ENCODE measurements at regions not wholly inside any gene's neighbourhood (a gene's known extent, or its start where the extent isn't known, plus 50 kb on each side); places are given as distances from the start of the nearest gene placed in this dataset.
"Not testable (repeated sequence)": the region's sequence is repeated elsewhere in the genome, so short reads cannot be mapped to it uniquely, and the experiment has no call there.

DNA sequence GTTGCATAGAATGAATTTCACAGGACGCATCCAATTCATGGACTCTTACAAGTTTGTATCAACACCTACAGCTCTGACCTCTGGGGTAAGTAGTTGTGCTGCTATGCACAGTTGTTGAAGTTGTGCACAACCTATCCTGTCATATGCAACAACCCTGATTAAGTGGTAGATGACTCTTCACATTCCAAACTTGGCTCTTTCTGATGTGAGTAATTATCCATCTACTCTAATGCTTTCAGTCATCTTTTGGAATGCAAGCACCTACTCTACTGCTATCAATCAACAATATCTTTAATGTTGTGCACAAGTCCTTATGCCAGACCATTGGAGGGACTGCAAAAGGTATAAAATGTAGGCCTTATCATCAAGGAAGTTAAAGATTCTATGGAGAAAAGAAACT is 921.4 kb downstream of the MCTP2 start:
- no peak for FAIRE-seq

- FAIRE-seq, result not testable (repeated sequence)
Measured at GRCh38 chr15:95153201-95153600, 921.8 kb downstream of the MCTP2 start.

GRCh38 chr15:95160316-95160715 is 929.0 kb downstream of the MCTP2 start:
- no peak for FAIRE-seq

DNA sequence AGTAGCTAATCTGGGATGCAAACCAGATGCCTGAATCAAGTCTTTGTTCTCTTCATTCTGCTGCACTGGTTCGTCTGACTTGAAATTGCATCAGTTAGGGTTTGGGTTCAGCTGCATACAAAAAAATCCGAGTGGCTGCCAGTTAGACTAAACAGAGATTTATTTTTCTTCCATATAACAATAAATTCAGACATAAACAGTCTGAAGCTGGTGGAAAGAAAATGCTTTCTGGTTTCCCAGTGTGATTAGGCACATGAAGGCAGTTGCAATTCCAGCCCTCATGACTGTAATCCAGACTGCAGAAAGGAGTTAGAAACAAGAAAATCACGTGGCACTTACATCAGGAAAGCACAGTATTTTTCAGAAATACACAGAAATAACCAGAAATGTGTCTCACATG is 930.7 kb downstream of the MCTP2 start:
- no peak for FAIRE-seq

- no peak for FAIRE-seq
Measured at GRCh38 chr15:95162531-95162930, 931.2 kb downstream of the MCTP2 start.

- FAIRE-seq, result peak; percentile 98
Measured at GRCh38 chr15:95162967-95163531, 931.7 kb downstream of the MCTP2 start.

GRCh38 chr15:95168152-95168551 is 936.8 kb downstream of the MCTP2 start:
- FAIRE-seq, result peak; percentile 89

GRCh38 chr15:95168951-95169431 is 937.6 kb downstream of the MCTP2 start:
- no peak for FAIRE-seq

- no peak for FAIRE-seq
Measured at GRCh38 chr15:95169541-95170459, 938.4 kb downstream of the MCTP2 start.

DNA sequence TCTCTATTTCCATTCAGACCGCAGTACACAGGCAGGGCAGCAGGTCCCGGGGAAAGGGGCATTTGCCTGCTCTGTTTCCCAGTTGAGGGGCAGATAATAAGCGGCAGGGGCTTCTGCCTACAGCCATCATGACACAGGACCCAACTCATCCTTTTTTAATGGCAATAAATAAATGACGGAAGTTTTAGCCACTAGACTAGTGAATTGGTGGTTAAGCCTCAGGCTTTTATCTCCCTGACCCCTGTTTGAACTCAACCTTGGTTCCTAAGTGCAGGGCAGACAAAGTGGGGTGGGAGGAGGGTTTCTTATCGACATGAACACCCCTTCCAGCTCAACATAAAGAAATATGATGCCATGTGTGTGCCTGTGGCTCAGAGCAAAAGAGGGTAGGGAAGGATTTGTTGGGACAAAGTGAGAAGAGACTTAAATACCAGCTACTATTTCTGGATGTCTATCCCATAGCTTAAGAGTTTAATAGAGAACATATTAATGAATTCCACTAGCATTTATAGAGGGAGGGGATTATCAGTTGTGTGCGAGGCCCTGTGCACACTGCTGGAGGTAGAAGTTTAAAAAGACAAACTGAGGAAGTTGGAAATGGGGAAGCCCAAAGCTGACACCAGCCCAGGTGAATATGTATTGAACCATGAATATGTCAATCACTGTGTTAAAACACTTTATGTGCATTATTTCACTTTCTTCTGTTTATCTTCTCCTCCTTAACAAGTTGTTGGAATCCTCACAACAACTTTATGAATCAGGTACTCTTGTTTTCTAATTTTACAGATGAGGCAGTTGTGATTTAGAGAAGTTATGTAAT is 939.4 kb downstream of the MCTP2 start:
- peak; percentile 91 for FAIRE-seq

DNA sequence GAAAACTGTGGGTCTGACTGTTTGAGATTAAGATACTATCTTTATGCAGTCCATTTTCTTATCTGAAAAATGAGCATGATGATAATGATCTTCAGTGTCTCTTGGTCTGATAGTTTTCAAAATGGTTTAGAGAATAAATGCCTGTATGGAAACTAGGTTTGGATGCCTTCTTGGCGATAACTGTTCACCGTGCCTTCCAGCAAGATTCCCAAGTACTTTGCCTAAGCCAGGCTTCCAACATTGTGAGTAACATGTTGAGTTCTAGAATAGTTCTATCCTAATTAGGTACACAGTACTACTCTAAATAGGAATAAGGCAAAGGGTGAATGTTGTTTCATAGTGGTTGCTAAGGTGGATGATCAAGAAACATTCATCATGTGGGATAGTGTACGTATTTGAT is 940.2 kb downstream of the MCTP2 start:
- FAIRE-seq, result peak; percentile 19

DNA sequence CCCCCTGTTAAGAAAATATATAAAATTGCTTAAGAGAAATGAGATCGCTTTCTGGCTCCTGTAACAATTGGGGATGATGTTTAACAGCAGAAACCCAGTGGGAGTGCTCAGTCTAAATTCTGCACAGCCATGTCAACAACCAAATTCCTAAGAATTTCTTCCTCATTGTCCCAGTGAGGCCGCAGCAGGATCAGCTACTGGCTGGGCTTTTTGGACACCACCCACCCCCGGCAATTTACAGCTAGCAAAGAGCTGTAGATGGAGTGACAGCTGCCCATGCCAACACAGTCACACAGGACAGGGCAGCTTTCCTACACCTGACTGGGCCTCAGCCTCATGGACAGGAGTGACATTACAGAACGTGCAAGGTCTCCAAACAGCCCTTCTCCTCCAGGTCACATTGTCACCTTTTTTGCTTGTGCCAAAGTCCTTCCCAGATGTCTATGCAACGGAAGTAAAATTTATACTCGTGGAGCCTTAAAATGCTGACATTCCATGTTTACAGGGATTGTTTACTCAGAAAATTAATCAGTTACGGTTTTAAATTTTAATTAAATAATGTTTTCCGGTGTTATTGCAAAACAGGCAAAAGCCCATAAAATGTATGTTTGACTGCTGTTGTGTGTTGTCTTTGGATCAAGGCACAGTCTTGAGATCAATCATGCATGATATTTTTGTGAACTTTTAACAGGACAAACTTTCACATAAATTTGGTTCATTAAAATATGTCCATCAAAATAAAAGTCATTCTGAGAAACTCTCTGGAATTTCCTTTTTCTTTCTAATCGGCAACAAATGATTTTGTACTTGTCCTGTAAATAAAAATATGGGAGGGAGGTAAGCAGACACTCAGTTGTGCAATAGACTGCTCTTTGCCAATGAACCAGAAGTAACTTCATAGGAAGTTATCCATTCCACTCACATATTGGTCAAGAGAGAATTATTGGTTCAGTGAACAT is 943.2 kb downstream of the MCTP2 start:
- FAIRE-seq, result peak; percentile 97

- FAIRE-seq, result no peak
Measured at GRCh38 chr15:95175914-95176658, 944.7 kb downstream of the MCTP2 start.

DNA sequence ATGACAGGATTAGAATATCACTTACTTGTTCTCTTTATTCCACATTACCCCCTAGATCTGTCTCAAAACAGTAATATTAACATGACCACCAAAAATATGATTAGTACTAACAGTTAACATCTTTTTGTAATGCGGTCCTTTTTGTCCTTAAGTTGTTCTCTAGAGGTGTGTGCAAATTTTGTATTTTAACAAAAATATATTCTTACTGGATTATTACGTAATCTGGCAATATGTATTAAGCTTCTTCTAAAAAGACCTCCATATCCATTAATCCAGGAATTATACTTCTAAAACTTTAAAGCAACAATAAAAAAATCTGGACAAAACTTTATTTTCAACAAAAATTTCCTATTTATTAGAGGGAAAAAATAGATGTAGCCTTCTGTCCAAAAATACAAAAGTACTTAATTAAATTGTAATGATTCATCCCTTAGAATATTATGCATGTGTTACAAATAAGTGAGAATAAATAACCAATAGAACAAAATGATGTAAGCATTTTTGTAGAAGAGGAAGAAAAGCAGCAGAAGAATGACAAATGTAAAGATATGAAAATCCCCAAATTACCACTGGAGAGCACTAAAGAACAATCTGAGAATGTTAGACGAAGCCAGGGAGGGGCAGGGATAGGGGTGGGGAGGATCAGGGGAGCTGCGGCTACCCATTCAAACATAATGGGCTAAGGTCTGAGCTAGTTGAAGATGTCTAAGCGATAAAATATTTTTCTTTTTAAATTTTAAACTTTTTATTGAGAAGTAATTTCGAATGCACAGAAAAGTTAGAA is 945.6 kb downstream of the MCTP2 start:
- FAIRE-seq, result peak; percentile 93

DNA sequence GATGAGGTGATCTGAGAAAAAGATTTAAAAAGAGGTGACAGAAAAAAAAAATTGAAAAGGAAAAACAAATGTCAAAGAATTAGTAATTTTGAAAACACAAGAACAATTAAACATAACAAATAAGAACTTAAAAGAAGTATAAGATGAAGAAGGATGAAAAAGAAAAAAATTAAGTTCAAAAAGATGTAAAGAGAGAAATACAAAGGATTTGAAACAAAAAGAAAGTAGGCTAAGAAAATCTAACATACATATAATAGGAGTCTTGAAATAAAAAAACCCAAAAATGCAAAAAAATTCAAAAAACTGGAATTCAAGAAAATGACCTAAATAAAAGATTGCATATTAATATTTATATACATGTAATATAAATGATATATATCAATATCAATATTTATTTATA is 949.2 kb downstream of the MCTP2 start:
- peak; percentile 81 for FAIRE-seq

DNA sequence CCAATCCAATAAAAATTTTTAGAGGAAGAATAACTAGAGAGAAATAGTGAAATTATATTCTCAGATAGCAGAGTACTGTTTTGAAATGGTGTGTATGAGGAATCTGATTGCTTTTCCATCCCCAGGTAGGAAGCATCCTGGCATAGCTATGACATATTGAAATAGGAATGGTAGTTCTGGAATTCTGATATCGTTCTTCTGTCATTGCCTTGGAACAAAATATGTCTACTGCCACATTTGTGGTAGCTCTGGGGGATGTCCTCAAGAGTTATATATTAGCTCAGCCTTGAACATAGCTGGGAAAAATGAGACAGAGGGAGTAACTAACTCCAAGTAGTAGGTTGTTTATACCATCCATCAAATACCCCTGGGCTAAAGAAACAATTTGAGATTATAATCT is 950.7 kb downstream of the MCTP2 start:
- FAIRE-seq, result no peak

DNA sequence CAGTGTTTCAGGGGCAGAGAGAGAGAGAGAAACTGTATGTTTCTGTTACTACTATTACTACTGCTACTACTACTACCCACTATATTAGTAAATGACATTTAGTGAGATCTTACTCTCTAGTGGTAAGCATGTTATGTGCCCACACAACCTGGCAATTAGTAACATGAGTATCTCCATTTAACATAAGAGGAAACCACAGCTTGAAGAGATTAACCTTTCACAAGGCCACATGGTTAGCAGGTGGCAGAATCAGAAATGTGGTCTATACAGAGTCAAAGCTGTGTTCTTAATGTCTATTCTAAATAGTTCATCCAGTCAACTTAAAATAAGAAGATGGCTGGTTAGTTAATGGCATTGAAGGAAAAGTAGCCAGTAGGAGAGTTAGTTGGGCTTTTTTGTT is 961.6 kb downstream of the MCTP2 start:
- FAIRE-seq, result no peak

- no peak for FAIRE-seq
Measured at GRCh38 chr15:95194746-95195145, 963.4 kb downstream of the MCTP2 start.

- FAIRE-seq, result peak; percentile 94
Measured at GRCh38 chr15:95196176-95196915, 965.0 kb downstream of the MCTP2 start.
